OCI-LY1 (cell line): ENCODE measurements at regions not wholly inside any gene's neighbourhood (a gene's known extent, or its start where the extent isn't known, plus 50 kb on each side); places are given as distances from the start of the nearest gene placed in this dataset.

Experiments
- CTCF ChIP-seq: fragments of 200-600 bp; sonication (generic), shearing (Covaris generic); IDR thresholded peaks from 2 replicates; pipeline ENCODE4 v1.5.1; 2017; ENCODE audit warnings: mild to moderate bottlenecking, antibody characterized with exemption, low read length, moderate library complexity, mixed read lengths
- EZH2 ChIP-seq: fragments of 200-600 bp; sonication (generic), shearing (Covaris generic); IDR thresholded peaks from 2 replicates; pipeline ENCODE4 v1.8.0; 2017; ENCODE audit warnings: borderline replicate concordance, mixed run types, mild to moderate bottlenecking, antibody characterized with exemption, low read length, moderate library complexity, mixed read lengths

- TF ChIP-seq CTCF (no peak), EZH2 (no peak)
These were observed 69.9 kb downstream of the TMCO5A start for GRCh38 chr15:38004218-38004861.
